Skeletal muscle satellite cell (primary cell): ENCODE measurements at regions not wholly inside any gene's neighbourhood (a gene's known extent, or its start where the extent isn't known, plus 50 kb on each side); places are given as distances from the start of the nearest gene placed in this dataset.

ENCODE experiments used
- H3K27me3 ChIP-seq: 2 replicates; pipeline ENCODE4 v1.7.0; 2013; ENCODE audit warnings: low read length; ENCODE audit not compliant: control insufficient read depth, insufficient read depth
- H3K36me3 ChIP-seq: 2 replicates; pipeline ENCODE4 v1.7.0; 2013; ENCODE audit warnings: mild to moderate bottlenecking, control low read depth, low read length; ENCODE audit not compliant: insufficient read depth
- H3K4me1 ChIP-seq: 2 replicates; pipeline ENCODE4 v1.7.0; 2013; ENCODE audit warnings: low read length; ENCODE audit not compliant: control insufficient read depth, insufficient read depth
- H3K4me2 ChIP-seq: 2 replicates; pipeline ENCODE4 v1.7.0; 2013; ENCODE audit warnings: mild to moderate bottlenecking, low read length
- H3K4me3 ChIP-seq: 2 replicates; pipeline ENCODE4 v1.7.0; 2013; ENCODE audit warnings: low read length
- H3K9ac ChIP-seq: 2 replicates; pipeline ENCODE4 v1.7.0; 2013; ENCODE audit warnings: mild to moderate bottlenecking, low read depth, low read length, moderate library complexity
- H3K9me3 ChIP-seq: replicated peaks from 2 replicates; pipeline ENCODE4 v1.7.0; 2013; ENCODE audit warnings: mild to moderate bottlenecking, control low read depth, low read length

GRCh38 chr12:34376133-34376799 is 354.0 kb downstream of the ALG10 start:
- Histone ChIP-seq H3K4me2 (no peak overlapping the region), H3K9me3 (peaks cover 32% of the 10 kb centered on the region), H3K4me3 (no peak overlapping the region), H3K4me1 (no peaks in the 10 kb centered on the region), H3K36me3 (no peaks in the 10 kb centered on the region), H3K27me3 (no peaks in the 10 kb centered on the region), H3K9ac (no peak overlapping the region)

- Histone ChIP-seq H3K27me3 (no peaks in the 10 kb centered on the region), H3K9me3 (peaks cover 34% of the 10 kb centered on the region), H3K4me2 (no peak overlapping the region), H3K4me3 (no peak overlapping the region), H3K9ac (no peak overlapping the region), H3K36me3 (no peaks in the 10 kb centered on the region), H3K4me1 (no peaks in the 10 kb centered on the region)
Measured at GRCh38 chr12:34377243-34378035, 355.1 kb downstream of the ALG10 start.

GRCh38 chr12:34379142-34379541 is 356.8 kb downstream of the ALG10 start:
- no peaks in the 10 kb centered on the region for H3K27me3 ChIP-seq
- H3K4me3 ChIP-seq = no peak overlapping the region
- no peak overlapping the region for H3K9ac ChIP-seq
- peaks cover 38% of the 10 kb centered on the region for H3K9me3 ChIP-seq
- no peaks in the 10 kb centered on the region for H3K4me1 ChIP-seq
- H3K36me3 ChIP-seq = no peaks in the 10 kb centered on the region
- no peak overlapping the region for H3K4me2 ChIP-seq

DNA sequence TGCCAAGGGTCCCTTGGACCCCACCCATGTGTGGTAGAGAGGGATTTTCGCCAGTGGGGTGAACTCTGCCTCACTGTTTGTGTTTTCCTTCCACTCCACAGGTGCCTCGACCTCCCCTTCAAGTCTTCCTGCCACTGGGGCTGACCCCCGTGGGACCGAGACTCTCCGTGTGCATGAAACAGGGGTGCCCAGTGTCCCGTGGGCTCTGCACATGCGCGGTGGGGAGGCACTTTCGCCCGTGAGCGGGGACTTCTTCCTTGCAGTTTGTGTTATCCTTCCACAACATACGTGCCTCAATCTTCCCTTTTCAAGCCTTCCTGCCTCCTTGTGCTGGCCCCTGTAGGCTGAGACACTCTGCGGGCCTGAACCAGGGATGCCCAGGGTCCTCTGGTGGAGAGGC is 362.4 kb downstream of the ALG10 start:
- no peaks in the 10 kb centered on the region for H3K36me3 ChIP-seq
- H3K9ac ChIP-seq = no peak overlapping the region
- no peak overlapping the region for H3K4me2 ChIP-seq
- no peaks in the 10 kb centered on the region for H3K4me1 ChIP-seq
- no peaks in the 10 kb centered on the region for H3K27me3 ChIP-seq
- H3K4me3 ChIP-seq = no peak overlapping the region
- H3K9me3 ChIP-seq = peaks cover 32% of the 10 kb centered on the region

DNA sequence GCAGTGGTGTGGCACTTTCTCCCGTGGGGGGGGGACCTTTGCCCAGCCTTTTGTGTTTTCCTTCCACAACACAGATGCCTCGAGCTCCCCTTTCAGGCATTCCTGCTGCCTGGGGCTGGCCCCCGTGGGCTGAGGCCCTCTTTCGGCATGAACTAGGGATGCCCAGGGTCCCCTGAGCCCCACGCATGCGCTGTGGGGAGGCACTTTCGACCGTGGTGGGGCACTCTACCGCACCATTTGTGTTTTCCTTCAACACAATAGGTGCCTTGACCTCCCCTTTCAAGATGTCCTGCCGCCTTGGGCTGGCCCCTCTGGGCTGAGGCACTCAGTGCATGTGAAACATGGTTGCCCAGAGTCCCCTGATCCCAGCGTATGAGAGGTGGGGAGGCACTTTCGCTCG is 363.7 kb downstream of the ALG10 start:
- Histone ChIP-seq H3K36me3 (no peaks in the 10 kb centered on the region), H3K9me3 (peaks cover 24% of the 10 kb centered on the region), H3K4me3 (no peak overlapping the region), H3K9ac (no peak overlapping the region), H3K4me1 (no peaks in the 10 kb centered on the region), H3K4me2 (no peak overlapping the region), H3K27me3 (no peaks in the 10 kb centered on the region)

- no peaks in the 10 kb centered on the region for H3K4me1 ChIP-seq
- H3K27me3 ChIP-seq = no peaks in the 10 kb centered on the region
- H3K36me3 ChIP-seq = no peaks in the 10 kb centered on the region
- H3K4me3 ChIP-seq = no peak overlapping the region
- H3K9me3 ChIP-seq = peaks cover 26% of the 10 kb centered on the region
- H3K4me2 ChIP-seq = no peak overlapping the region
- no peak overlapping the region for H3K9ac ChIP-seq
Measured at GRCh38 chr12:34386621-34387255, 364.4 kb downstream of the ALG10 start.

GRCh38 chr12:34387711-34388635 is 365.7 kb downstream of the ALG10 start:
- no peak overlapping the region for H3K9ac ChIP-seq
- no peaks in the 10 kb centered on the region for H3K4me1 ChIP-seq
- no peaks in the 10 kb centered on the region for H3K27me3 ChIP-seq
- no peak overlapping the region for H3K4me3 ChIP-seq
- H3K4me2 ChIP-seq = no peak overlapping the region
- H3K9me3 ChIP-seq = peaks cover 33% of the 10 kb centered on the region
- no peaks in the 10 kb centered on the region for H3K36me3 ChIP-seq

GRCh38 chr12:34388636-34389377 is 366.5 kb downstream of the ALG10 start:
- H3K27me3 ChIP-seq = no peaks in the 10 kb centered on the region
- H3K9me3 ChIP-seq = peaks cover 32% of the 10 kb centered on the region
- H3K9ac ChIP-seq = no peak overlapping the region
- no peaks in the 10 kb centered on the region for H3K4me1 ChIP-seq
- no peak overlapping the region for H3K4me3 ChIP-seq
- no peak overlapping the region for H3K4me2 ChIP-seq
- no peaks in the 10 kb centered on the region for H3K36me3 ChIP-seq

- H3K27me3 ChIP-seq = no peaks in the 10 kb centered on the region
- H3K36me3 ChIP-seq = no peaks in the 10 kb centered on the region
- H3K4me3 ChIP-seq = no peak overlapping the region
- no peak overlapping the region for H3K4me2 ChIP-seq
- H3K4me1 ChIP-seq = no peaks in the 10 kb centered on the region
- no peak overlapping the region for H3K9ac ChIP-seq
- peaks cover 32% of the 10 kb centered on the region for H3K9me3 ChIP-seq
Measured at GRCh38 chr12:34389378-34390170, 367.3 kb downstream of the ALG10 start.

DNA sequence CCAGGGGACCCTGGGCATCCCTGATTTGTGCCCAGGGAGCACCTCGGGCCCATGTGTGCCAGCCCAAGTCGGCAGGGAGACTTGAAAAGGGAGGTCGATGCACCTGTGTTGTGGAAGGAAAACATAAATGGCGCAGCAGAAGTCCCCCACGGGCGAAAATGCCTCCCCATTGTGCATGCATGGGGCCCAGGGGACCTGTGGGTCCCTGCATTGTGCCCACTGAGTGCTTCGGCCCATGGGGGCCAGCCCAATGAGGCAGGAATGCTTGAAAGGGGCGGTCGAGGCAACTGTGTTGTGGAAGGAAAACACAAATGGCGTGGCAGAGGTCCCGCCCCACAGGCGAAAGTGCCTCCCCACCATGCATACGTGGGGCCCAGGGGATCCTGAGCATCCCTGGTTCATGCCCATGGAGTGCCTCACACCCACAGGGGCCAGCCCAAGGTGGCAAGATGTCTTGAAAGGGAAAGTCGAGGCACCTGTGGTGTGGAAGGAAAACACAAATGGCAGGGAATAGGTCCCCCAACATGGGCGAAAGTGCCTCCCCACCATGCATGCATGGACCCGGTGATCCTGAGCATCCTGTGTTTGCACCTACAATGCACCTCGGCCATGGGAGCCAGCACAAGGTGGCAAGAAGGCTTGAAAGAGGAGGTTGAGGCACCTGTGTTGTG is 368.0 kb downstream of the ALG10 start:
- H3K4me2 ChIP-seq = no peak overlapping the region
- H3K9ac ChIP-seq = no peak overlapping the region
- no peaks in the 10 kb centered on the region for H3K4me1 ChIP-seq
- H3K4me3 ChIP-seq = no peak overlapping the region
- H3K9me3 ChIP-seq = peaks cover 32% of the 10 kb centered on the region
- no peaks in the 10 kb centered on the region for H3K27me3 ChIP-seq
- H3K36me3 ChIP-seq = no peaks in the 10 kb centered on the region
